T-helper 2 cell (primary cell): ENCODE measurements at regions not wholly inside any gene's neighbourhood (a gene's known extent, or its start where the extent isn't known, plus 50 kb on each side); places are given as distances from the start of the nearest gene placed in this dataset.
"Not testable (repeated sequence)": the region's sequence is repeated elsewhere in the genome, so short reads cannot be mapped to it uniquely, and the experiment has no call there.

ENCODE experiments used
- DNase-seq, 5 experiments: peaks; one replicate each; pipeline versions ENCODE4 v3.0.0 to v3.0.0-alpha.2; 2012 to 2022

- DNase-seq = no peak
These were observed 282.2 kb downstream of the NEBL start for GRCh38 chr10:20614911-20615310.

- no peak for DNase-seq
These were observed 288.6 kb downstream of the NEBL start for GRCh38 chr10:20608503-20608902.

GRCh38 chr10:20606985-20607384 is 290.1 kb downstream of the NEBL start:
- DNase-seq = no peak

GRCh38 chr10:20601941-20602461 is 295.1 kb downstream of the NEBL start:
- DNase-seq = no peak

GRCh38 chr10:20598590-20598989 is 298.5 kb downstream of the NEBL start:
- DNase-seq = no peak

GRCh38 chr10:20596911-20597310 is 300.2 kb downstream of the NEBL start:
- DNase-seq = no peak

- no peak for DNase-seq
These were observed 300.9 kb downstream of the NEBL start for GRCh38 chr10:20596065-20596755.

GRCh38 chr10:20593649-20594048 is 303.5 kb downstream of the NEBL start:
- DNase-seq = no peak

GRCh38 chr10:20582041-20582440 is 315.1 kb downstream of the NEBL start:
- no peak for DNase-seq

- DNase-seq = no peak
These were observed 323.2 kb downstream of the NEBL start for GRCh38 chr10:20573924-20574323.

- not testable (repeated sequence) for DNase-seq
These were observed 341.1 kb downstream of the NEBL start for GRCh38 chr10:20555990-20556389.

GRCh38 chr10:20552382-20552781 is 344.7 kb downstream of the NEBL start:
- DNase-seq = no peak

- no peak for DNase-seq
These were observed 345.4 kb downstream of the NEBL start for GRCh38 chr10:20551761-20552160.

GRCh38 chr10:20535897-20536881 is 360.9 kb downstream of the NEBL start:
- no peak for DNase-seq

- DNase-seq = not testable (repeated sequence)
These were observed 365.7 kb downstream of the NEBL start for GRCh38 chr10:20531241-20531883.

GRCh38 chr10:20521186-20521585 is 375.9 kb downstream of the NEBL start:
- DNase-seq = no peak

GRCh38 chr10:20515654-20516053 is 381.5 kb downstream of the NEBL start:
- no peak for DNase-seq

- DNase-seq = no peak
These were observed 384.5 kb downstream of the NEBL start for GRCh38 chr10:20512631-20513030.

- DNase-seq = no peak
These were observed 388.2 kb downstream of the NEBL start for GRCh38 chr10:20508921-20509320.

GRCh38 chr10:20502903-20503585 is 394.1 kb downstream of the NEBL start:
- DNase-seq = no peak

GRCh38 chr10:20494474-20494873 is 402.6 kb downstream of the NEBL start:
- DNase-seq = no peak

- DNase-seq = no peak
These were observed 404.7 kb downstream of the NEBL start for GRCh38 chr10:20492447-20492846.

- DNase-seq = no peak
These were observed 407.1 kb downstream of the NEBL start for GRCh38 chr10:20489961-20490360.
